Dedifferentiated amniotic fluid mesenchymal stem cell (primary cell): ENCODE measurements at regions not wholly inside any gene's neighbourhood (a gene's known extent, or its start where the extent isn't known, plus 50 kb on each side); places are given as distances from the start of the nearest gene placed in this dataset.
"Not testable (repeated sequence)": the region's sequence is repeated elsewhere in the genome, so short reads cannot be mapped to it uniquely, and the experiment has no call there.

Experiments used
- DNase-seq: peaks from one replicate; pipeline ENCODE4 v3.0.0-alpha.2; 2016; ENCODE audit errors: extremely low spot score

- DNase-seq = peak; percentile 52
These were observed 54.3 kb downstream of the HAND2 start for GRCh38 chr4:173475751-173476150.

- no peak for DNase-seq
These were observed 60.4 kb downstream of the HAND2 start for GRCh38 chr4:173469622-173470021.

GRCh38 chr4:173468314-173468713 lies 61.7 kb downstream of the HAND2 start:
- no peak for DNase-seq

- DNase-seq = no peak
These were observed 63.9 kb downstream of the HAND2 start for GRCh38 chr4:173466101-173466500.

GRCh38 chr4:173464481-173464880 lies 65.5 kb downstream of the HAND2 start:
- DNase-seq = no peak

GRCh38 chr4:173463816-173464215 lies 64.9 kb upstream of the SCRG1 start:
- no peak for DNase-seq

- no peak for DNase-seq
These were observed 62.3 kb upstream of the SCRG1 start for GRCh38 chr4:173461170-173461569.

- no peak for DNase-seq
These were observed 60.9 kb upstream of the SCRG1 start for GRCh38 chr4:173459857-173460256.

- DNase-seq = no peak
These were observed 59.0 kb upstream of the SCRG1 start for GRCh38 chr4:173457893-173458292.

GRCh38 chr4:173451435-173451834 lies 52.5 kb upstream of the SCRG1 start:
- DNase-seq = not testable (repeated sequence)

GRCh38 chr4:173450281-173450680 lies 51.4 kb upstream of the SCRG1 start:
- no peak for DNase-seq

- DNase-seq = no peak
These were observed 50.4 kb upstream of the SCRG1 start for GRCh38 chr4:173449380-173449717.

- DNase-seq = no peak
These were observed 49.9 kb upstream of the SCRG1 start for GRCh38 chr4:173448608-173449379.
